GM21529 (cell line): ENCODE measurements at regions not wholly inside any gene's neighbourhood (a gene's known extent, or its start where the extent isn't known, plus 50 kb on each side); places are given as distances from the start of the nearest gene placed in this dataset.

ENCODE experiments used
- ATAC-seq: cut with Tn5 transposase; IDR thresholded peaks from one replicate; pipeline ENCODE4 v1.9.1; 2021; ENCODE audit not compliant: unreplicated experiment

- ATAC-seq = no peak
Measured at GRCh38 chr4:125365731-125366130, 51.0 kb downstream of the FAT4 start.

GRCh38 chr4:125368146-125368545 is 53.4 kb downstream of the FAT4 start:
- no peak for ATAC-seq

- ATAC-seq = no peak
Measured at GRCh38 chr4:125368671-125369081, 53.9 kb downstream of the FAT4 start.

- no peak for ATAC-seq
Measured at GRCh38 chr4:125369098-125369497, 54.3 kb downstream of the FAT4 start.

- no peak for ATAC-seq
Measured at GRCh38 chr4:125370478-125370877, 55.7 kb downstream of the FAT4 start.

- no peak for ATAC-seq
Measured at GRCh38 chr4:125382995-125383394, 68.2 kb downstream of the FAT4 start.

GRCh38 chr4:125387770-125388169 is 73.0 kb downstream of the FAT4 start:
- ATAC-seq = no peak

GRCh38 chr4:125388613-125389012 is 73.9 kb downstream of the FAT4 start:
- no peak for ATAC-seq

- no peak for ATAC-seq
Measured at GRCh38 chr4:125389713-125390112, 75.0 kb downstream of the FAT4 start.

- ATAC-seq = no peak
Measured at GRCh38 chr4:125390126-125390525, 75.4 kb downstream of the FAT4 start.

- no peak for ATAC-seq
Measured at GRCh38 chr4:125390727-125391126, 76.0 kb downstream of the FAT4 start.

GRCh38 chr4:125392694-125393093 is 77.9 kb downstream of the FAT4 start:
- no peak for ATAC-seq

- ATAC-seq = no peak
Measured at GRCh38 chr4:125393825-125394224, 79.1 kb downstream of the FAT4 start.

- no peak for ATAC-seq
Measured at GRCh38 chr4:125397226-125397625, 82.5 kb downstream of the FAT4 start.

GRCh38 chr4:125398263-125399002 is 83.7 kb downstream of the FAT4 start:
- no peak for ATAC-seq

GRCh38 chr4:125400756-125401155 is 86.0 kb downstream of the FAT4 start:
- no peak for ATAC-seq

- ATAC-seq = no peak
Measured at GRCh38 chr4:125401784-125402183, 87.0 kb downstream of the FAT4 start.

- no peak for ATAC-seq
Measured at GRCh38 chr4:125420526-125420925, 105.8 kb downstream of the FAT4 start.

- ATAC-seq = no peak
Measured at GRCh38 chr4:125421547-125421946, 106.8 kb downstream of the FAT4 start.

GRCh38 chr4:125423124-125423523 is 108.4 kb downstream of the FAT4 start:
- no peak for ATAC-seq

- no peak for ATAC-seq
Measured at GRCh38 chr4:125428832-125429231, 114.1 kb downstream of the FAT4 start.

GRCh38 chr4:125430086-125430485 is 115.3 kb downstream of the FAT4 start:
- no peak for ATAC-seq

GRCh38 chr4:125432078-125432477 is 117.3 kb downstream of the FAT4 start:
- no peak for ATAC-seq
